Glomerular visceral epithelial cell (primary cell): ENCODE measurements at regions not wholly inside any gene's neighbourhood (a gene's known extent, or its start where the extent isn't known, plus 50 kb on each side); places are given as distances from the start of the nearest gene placed in this dataset.

Experiments
- DNase-seq: peaks from one replicate; pipeline ENCODE4 v3.0.0-alpha.2; 2016; ENCODE audit errors: extremely low spot score

- DNase-seq: no peak
Observed at GRCh38 chr18:53754154-53754553, 470.3 kb downstream of the MBD2 start.

GRCh38 chr18:53753601-53754000 lies 470.9 kb downstream of the MBD2 start:
- DNase-seq: no peak

GRCh38 chr18:53752781-53753367 lies 471.6 kb downstream of the MBD2 start:
- no peak for DNase-seq

- DNase-seq: no peak
Observed at GRCh38 chr18:53749766-53750165, 474.7 kb downstream of the MBD2 start.

GRCh38 chr18:53747663-53748160 lies 476.8 kb downstream of the MBD2 start:
- no peak for DNase-seq

- no peak for DNase-seq
Observed at GRCh38 chr18:53747210-53747609, 477.3 kb downstream of the MBD2 start.

- no peak for DNase-seq
Observed at GRCh38 chr18:53745986-53746385, 478.5 kb downstream of the MBD2 start.

GRCh38 chr18:53745224-53745967 lies 479.1 kb downstream of the MBD2 start:
- peak; percentile 20 for DNase-seq

GRCh38 chr18:53739700-53740099 lies 484.8 kb downstream of the MBD2 start:
- no peak for DNase-seq

- peak; percentile 22 for DNase-seq
Observed at GRCh38 chr18:53735526-53735925, 488.9 kb downstream of the MBD2 start.

- DNase-seq: no peak
Observed at GRCh38 chr18:53715243-53715853, 509.1 kb downstream of the MBD2 start.

- no peak for DNase-seq
Observed at GRCh38 chr18:53710080-53710479, 514.4 kb downstream of the MBD2 start.

- DNase-seq: no peak
Observed at GRCh38 chr18:53702480-53702879, 522.0 kb downstream of the MBD2 start.

- no peak for DNase-seq
Observed at GRCh38 chr18:53701697-53702096, 522.8 kb downstream of the MBD2 start.

GRCh38 chr18:53698907-53699306 lies 525.6 kb downstream of the MBD2 start:
- DNase-seq: peak; percentile 61

- DNase-seq: no peak
Observed at GRCh38 chr18:53689886-53690285, 534.6 kb downstream of the MBD2 start.

- peak; percentile 18 for DNase-seq
Observed at GRCh38 chr18:53686965-53687364, 537.5 kb downstream of the MBD2 start.

- no peak for DNase-seq
Observed at GRCh38 chr18:53682796-53683195, 541.7 kb downstream of the MBD2 start.

GRCh38 chr18:53677480-53677879 lies 547.0 kb downstream of the MBD2 start:
- no peak for DNase-seq

- no peak for DNase-seq
Observed at GRCh38 chr18:53665701-53666100, 558.8 kb downstream of the MBD2 start.

- no peak for DNase-seq
Observed at GRCh38 chr18:53664575-53664974, 559.9 kb downstream of the MBD2 start.

- no peak for DNase-seq
Observed at GRCh38 chr18:53660306-53660705, 564.2 kb downstream of the MBD2 start.

GRCh38 chr18:53657257-53657656 lies 567.2 kb downstream of the MBD2 start:
- no peak for DNase-seq
